Central memory CD8-positive, alpha-beta T cell (primary cell): ENCODE measurements at regions not wholly inside any gene's neighbourhood (a gene's known extent, or its start where the extent isn't known, plus 50 kb on each side); places are given as distances from the start of the nearest gene placed in this dataset.

Experiments used
- ATAC-seq: fragments of 150-1000 bp; cut with Tn5 transposase; replicated peaks from 2 replicates; pipeline ENCODE4 v1.10.0; 2022; ENCODE audit warnings: mild to moderate bottlenecking, moderate FRiP score, moderate number of reproducible peaks; ENCODE audit not compliant: poor library complexity, severe bottlenecking; ENCODE audit errors: extremely low read depth
- DNase-seq, 2 donors: peaks; one replicate each; pipeline ENCODE4 v3.0.0; 2021; ENCODE audit warnings: low spot score in 2 of 2
- H3K27ac Mint-ChIP-seq: one replicate; pipeline ENCODE4 v1.8.0; 2022; ENCODE audit warnings: low read depth, mild to moderate bottlenecking, moderate library complexity, mixed read lengths
- H3K27me3 Mint-ChIP-seq: one replicate; pipeline ENCODE4 v1.8.0; 2022; ENCODE audit warnings: mixed read lengths
- H3K36me3 Mint-ChIP-seq: one replicate; pipeline ENCODE4 v1.8.0; 2022; ENCODE audit warnings: mild to moderate bottlenecking, moderate library complexity, mixed read lengths; ENCODE audit not compliant: insufficient read depth
- H3K4me1 Mint-ChIP-seq: one replicate; pipeline ENCODE4 v1.8.0; 2022; ENCODE audit warnings: mixed read lengths
- H3K4me3 Mint-ChIP-seq: one replicate; pipeline ENCODE4 v1.8.0; 2022; ENCODE audit warnings: mild to moderate bottlenecking, moderate library complexity, mixed read lengths
- H3K9me3 Mint-ChIP-seq: one replicate; pipeline ENCODE4 v1.8.0; 2022; ENCODE audit warnings: mixed read lengths

GRCh38 chr13:30816736-30817135, 81.4 kb downstream of the ALOX5AP start:
- Mint-ChIP-seq H3K9me3 (no peaks in the 10 kb centered on the region), H3K27me3 (peaks cover 43% of the 10 kb centered on the region), H3K4me3 (no peak overlapping the region), H3K27ac (no peak overlapping the region), H3K36me3 (peaks cover 2% of the 10 kb centered on the region), H3K4me1 (no peaks in the 10 kb centered on the region)
- ATAC-seq (no peak), DNase-seq (no peak)

DNA sequence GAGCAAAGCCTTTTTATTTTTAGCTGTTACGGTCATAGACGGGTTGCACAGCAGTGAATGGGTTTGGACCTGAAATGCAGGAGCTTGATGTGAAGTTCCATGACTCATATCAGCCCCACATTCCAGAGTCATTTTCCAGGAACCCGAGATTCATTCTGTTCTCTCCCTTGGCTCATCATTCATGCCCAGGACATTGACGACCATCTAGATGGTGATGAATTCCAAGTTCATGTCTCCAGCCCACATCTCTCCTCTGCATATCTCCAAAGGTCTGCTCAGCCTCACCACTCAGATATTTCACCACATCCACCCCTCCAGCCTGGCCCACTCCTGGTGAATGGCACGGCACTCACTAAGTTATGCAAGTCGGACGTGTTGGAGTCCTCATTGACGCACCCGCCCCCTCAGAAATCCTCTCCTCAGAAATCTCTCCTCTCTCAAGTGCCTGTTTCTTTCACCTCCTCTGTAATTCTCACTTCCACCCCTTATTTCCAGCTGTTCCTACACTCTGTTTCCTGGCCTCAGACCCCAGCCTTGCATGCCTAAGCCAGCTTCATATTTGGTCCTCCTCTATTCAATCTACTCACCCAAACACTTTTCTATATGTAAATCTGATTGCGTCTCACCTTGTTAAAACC, 83.1 kb downstream of the ALOX5AP start:
- no peak for DNase-seq
- peaks cover 55% of the 10 kb centered on the region for H3K27me3 Mint-ChIP-seq

DNA sequence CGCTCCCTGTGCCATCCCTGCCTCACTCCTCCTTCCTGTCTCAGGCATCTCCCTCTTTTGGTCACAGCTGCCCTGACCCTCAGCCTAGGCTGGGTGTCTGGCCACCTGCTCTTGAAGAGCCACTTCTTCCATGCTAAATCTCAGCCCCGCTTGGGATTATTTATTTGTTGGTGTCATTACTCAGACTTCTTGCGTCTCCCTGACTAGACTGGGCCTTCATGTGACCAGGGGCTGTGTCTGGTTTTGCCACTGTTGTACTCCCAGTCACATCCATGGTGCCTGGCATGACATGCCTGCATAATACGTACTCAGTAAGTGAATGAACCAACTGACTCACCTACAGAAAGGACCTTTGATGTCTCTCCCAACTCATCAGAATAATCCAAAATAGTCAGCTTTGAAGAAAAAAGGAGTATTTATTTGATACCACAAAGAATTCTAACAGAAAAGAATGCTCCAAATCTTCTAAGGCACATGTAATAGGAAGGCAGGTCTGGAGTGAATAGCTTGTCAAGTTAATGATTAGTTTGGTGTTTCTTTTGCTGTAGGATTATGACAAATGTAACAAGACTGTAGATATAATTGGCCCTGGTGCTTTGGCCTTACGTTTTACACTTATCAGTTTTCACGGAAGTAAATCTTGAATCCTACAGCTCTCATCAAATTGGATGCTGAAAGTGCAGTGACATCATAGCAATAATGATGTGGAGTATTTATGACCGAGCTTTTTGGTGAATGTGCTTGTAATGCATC, 84.0 kb downstream of the ALOX5AP start:
- no peaks in the 10 kb centered on the region for H3K9me3 Mint-ChIP-seq
- DNase-seq: no peak
- peaks cover 64% of the 10 kb centered on the region for H3K27me3 Mint-ChIP-seq
- H3K4me3 Mint-ChIP-seq: no peak overlapping the region
- ATAC-seq: no peak
- no peaks in the 10 kb centered on the region for H3K4me1 Mint-ChIP-seq
- peaks cover 2% of the 10 kb centered on the region for H3K36me3 Mint-ChIP-seq
- H3K27ac Mint-ChIP-seq: no peak overlapping the region

More for the DNA sequence above, 83.1 kb downstream of the ALOX5AP start:
- Mint-ChIP-seq H3K4me3 (no peak overlapping the region), H3K9me3 (no peaks in the 10 kb centered on the region), H3K4me1 (no peaks in the 10 kb centered on the region), H3K27ac (no peak overlapping the region), H3K36me3 (peaks cover 2% of the 10 kb centered on the region)
- no peak for ATAC-seq

DNA sequence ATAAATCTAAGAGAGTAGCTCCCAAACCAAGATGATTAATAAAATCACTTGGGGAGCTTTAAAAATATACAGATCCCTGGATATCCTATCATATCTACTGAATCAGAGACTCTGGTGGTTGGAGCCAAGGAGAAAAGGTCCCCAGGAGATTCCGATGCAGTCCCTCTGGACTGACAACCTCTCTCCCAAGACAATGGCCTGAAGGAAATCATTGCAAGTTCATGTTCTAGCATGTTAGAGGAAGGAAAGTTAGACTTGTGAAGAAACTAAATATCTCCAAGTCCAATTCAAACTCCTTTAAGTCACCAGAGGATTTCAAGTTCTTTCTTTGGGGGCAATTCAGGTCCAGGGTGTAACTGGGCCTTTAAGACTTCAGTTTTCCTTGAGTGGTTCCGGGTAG, 84.7 kb upstream of the MEDAG start:
- peaks cover 2% of the 10 kb centered on the region for H3K36me3 Mint-ChIP-seq
- no peak overlapping the region for H3K4me3 Mint-ChIP-seq
- no peak for DNase-seq
- peaks cover 71% of the 10 kb centered on the region for H3K27me3 Mint-ChIP-seq
- no peaks in the 10 kb centered on the region for H3K4me1 Mint-ChIP-seq
- ATAC-seq: no peak
- H3K9me3 Mint-ChIP-seq: no peaks in the 10 kb centered on the region
- no peak overlapping the region for H3K27ac Mint-ChIP-seq

GRCh38 chr13:30824651-30825050, 81.4 kb upstream of the MEDAG start:
- no peak for ATAC-seq
- no peak overlapping the region for H3K4me3 Mint-ChIP-seq
- no peak overlapping the region for H3K27ac Mint-ChIP-seq
- no peak for DNase-seq
- no peaks in the 10 kb centered on the region for H3K4me1 Mint-ChIP-seq
- H3K9me3 Mint-ChIP-seq: no peaks in the 10 kb centered on the region
- H3K27me3 Mint-ChIP-seq: peaks cover 52% of the 10 kb centered on the region
- no peaks in the 10 kb centered on the region for H3K36me3 Mint-ChIP-seq

- ATAC-seq (no peak), DNase-seq (no peak)
- Mint-ChIP-seq H3K36me3 (no peaks in the 10 kb centered on the region), H3K9me3 (no peaks in the 10 kb centered on the region), H3K27ac (no peak overlapping the region), H3K4me3 (no peak overlapping the region), H3K4me1 (no peaks in the 10 kb centered on the region), H3K27me3 (peaks cover 54% of the 10 kb centered on the region)
Measured at GRCh38 chr13:30826911-30827577, 79.0 kb upstream of the MEDAG start.

DNA sequence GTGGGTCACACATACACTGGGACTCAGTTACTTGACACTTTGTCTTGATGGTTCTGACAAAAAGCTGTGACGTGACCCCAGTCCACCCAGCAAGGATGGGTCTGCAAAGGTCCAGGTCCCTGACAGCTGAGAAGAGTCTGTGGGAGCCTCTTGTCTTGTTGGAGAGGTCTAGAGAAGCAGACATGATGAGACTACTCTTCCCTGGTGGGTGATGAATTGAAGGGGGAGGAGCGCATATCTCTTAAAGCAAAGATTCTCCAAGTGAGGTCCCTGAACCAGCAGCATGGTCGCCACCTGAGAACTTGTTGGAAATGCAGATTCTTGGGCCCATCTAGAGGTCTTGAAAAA, 78.5 kb upstream of the MEDAG start:
- Mint-ChIP-seq H3K36me3 (no peaks in the 10 kb centered on the region), H3K27me3 (peaks cover 50% of the 10 kb centered on the region), H3K9me3 (no peaks in the 10 kb centered on the region), H3K4me1 (no peaks in the 10 kb centered on the region), H3K4me3 (no peak overlapping the region), H3K27ac (no peak overlapping the region)
- DNase-seq (no peak), ATAC-seq (no peak)

DNA sequence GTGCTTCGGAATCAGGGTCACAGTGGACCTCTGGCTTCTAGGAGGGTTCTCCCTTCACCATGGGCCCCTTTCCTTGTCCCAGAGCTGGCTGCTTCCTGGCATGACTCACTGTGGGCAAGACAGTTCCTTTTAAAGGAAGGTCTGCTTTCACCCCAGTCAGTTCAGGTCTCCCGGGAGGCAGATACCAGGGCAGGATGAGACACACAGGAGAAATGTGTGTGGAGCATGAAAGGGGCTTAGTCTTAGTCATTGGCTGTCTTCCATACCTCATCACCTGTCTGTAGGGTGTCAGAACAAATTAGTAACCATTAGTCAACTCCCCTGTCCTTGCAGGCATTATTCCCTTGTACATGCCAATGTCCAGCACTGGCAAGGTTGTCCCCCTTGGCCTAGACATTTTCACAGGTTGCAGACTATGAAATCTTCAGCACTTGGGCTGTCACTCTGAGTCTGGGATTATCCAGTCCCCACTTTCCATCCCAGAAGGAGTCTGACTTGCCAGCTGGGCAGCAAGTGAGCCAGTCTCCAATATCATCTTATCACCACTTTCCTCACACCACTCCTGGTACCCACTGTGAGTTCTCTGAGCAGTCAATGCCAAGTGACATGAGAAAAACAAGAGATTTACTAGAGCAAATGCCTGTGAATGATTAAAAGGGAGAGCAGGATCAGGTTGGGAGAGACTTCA, 76.8 kb upstream of the MEDAG start:
- no peak overlapping the region for H3K27ac Mint-ChIP-seq
- H3K36me3 Mint-ChIP-seq: no peaks in the 10 kb centered on the region
- no peak overlapping the region for H3K4me3 Mint-ChIP-seq
- H3K27me3 Mint-ChIP-seq: peaks cover 47% of the 10 kb centered on the region
- DNase-seq (no peak), ATAC-seq (no peak)
- H3K9me3 Mint-ChIP-seq: no peaks in the 10 kb centered on the region
- no peaks in the 10 kb centered on the region for H3K4me1 Mint-ChIP-seq

DNA sequence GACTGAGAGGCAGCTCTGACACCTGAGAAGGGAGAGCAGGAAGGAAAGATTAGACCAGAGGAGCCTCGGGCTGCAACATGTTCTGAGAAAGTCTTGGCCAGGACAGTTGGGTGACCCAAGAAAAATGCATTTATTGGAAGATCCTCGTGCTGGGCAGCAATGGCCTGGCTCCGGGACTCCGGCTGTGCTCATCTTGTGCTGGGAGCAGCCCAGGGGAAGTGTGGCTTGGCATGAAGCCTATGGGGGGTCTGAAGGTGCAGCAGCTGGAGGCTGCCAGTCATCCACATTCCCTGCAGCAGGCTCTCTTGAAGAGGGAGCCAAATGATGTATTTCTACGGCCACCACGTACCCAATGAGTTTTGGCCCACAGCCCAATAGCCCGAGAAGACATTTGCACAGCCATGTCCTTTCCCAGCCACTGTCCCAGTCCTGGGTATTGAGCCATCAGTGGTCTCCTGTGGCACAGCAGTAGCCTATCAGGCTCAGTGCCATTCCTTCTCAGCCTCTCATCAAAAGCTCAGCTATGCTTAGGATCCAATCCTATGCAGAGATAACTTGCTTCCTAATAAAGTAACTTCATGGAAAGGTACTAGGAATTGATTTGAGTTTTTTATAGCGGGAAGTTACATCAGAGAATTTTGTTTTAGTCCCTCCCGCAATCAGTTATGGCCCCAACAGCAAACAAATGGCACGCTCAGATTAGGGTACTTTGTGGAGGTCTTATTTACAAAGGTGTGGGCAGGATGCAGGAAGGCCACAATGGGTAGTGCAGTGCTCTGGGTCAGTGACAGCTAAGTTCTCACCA, 76.0 kb upstream of the MEDAG start:
- Mint-ChIP-seq H3K9me3 (no peaks in the 10 kb centered on the region), H3K4me1 (no peaks in the 10 kb centered on the region), H3K4me3 (no peak overlapping the region), H3K27me3 (peaks cover 41% of the 10 kb centered on the region), H3K27ac (no peak overlapping the region), H3K36me3 (no peaks in the 10 kb centered on the region)
- no peak for DNase-seq
- ATAC-seq: no peak

- no peaks in the 10 kb centered on the region for H3K36me3 Mint-ChIP-seq
- no peak overlapping the region for H3K4me3 Mint-ChIP-seq
- DNase-seq: no peak
- no peak for ATAC-seq
- H3K27me3 Mint-ChIP-seq: peaks cover 42% of the 10 kb centered on the region
- no peaks in the 10 kb centered on the region for H3K9me3 Mint-ChIP-seq
- no peaks in the 10 kb centered on the region for H3K4me1 Mint-ChIP-seq
- no peak overlapping the region for H3K27ac Mint-ChIP-seq
Measured at GRCh38 chr13:30830638-30830965, 75.5 kb upstream of the MEDAG start.

DNA sequence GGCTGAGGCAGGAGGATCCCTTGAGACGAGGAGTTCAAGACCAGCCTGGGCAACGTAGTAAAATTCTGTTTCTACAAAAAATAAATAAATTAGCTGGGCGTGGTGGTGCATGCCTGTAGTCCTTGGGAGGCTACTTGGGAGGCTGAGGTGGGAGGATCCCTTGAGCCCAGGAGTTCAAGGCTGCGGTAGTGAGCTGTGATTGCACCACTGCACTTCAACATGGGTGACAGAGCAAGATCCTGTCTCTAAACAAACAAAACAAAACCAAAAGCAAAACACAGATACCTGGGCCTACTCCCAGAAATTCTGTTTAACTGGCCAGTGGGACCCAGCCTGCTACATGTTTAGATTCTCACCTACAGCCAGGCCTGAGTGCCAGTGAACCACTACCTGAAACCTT, 74.6 kb upstream of the MEDAG start:
- Mint-ChIP-seq H3K4me3 (no peak overlapping the region), H3K4me1 (no peaks in the 10 kb centered on the region), H3K36me3 (no peaks in the 10 kb centered on the region), H3K27ac (no peak overlapping the region), H3K9me3 (no peaks in the 10 kb centered on the region), H3K27me3 (peaks cover 51% of the 10 kb centered on the region)
- DNase-seq (no peak), ATAC-seq (no peak)

GRCh38 chr13:30832377-30832776, 73.7 kb upstream of the MEDAG start:
- peaks cover 60% of the 10 kb centered on the region for H3K27me3 Mint-ChIP-seq
- ATAC-seq (no peak), DNase-seq (no peak)
- no peaks in the 10 kb centered on the region for H3K9me3 Mint-ChIP-seq
- no peaks in the 10 kb centered on the region for H3K36me3 Mint-ChIP-seq
- H3K27ac Mint-ChIP-seq: no peak overlapping the region
- no peaks in the 10 kb centered on the region for H3K4me1 Mint-ChIP-seq
- H3K4me3 Mint-ChIP-seq: no peak overlapping the region
